HG03521 (cell line): ENCODE measurements at regions not wholly inside any gene's neighbourhood (a gene's known extent, or its start where the extent isn't known, plus 50 kb on each side); places are given as distances from the start of the nearest gene placed in this dataset.
"Not testable (repeated sequence)": the region's sequence is repeated elsewhere in the genome, so short reads cannot be mapped to it uniquely, and the experiment has no call there.

ENCODE experiments used
- ATAC-seq: cut with Tn5 transposase; IDR thresholded peaks from one replicate; pipeline ENCODE4 v1.9.1; 2021; ENCODE audit warnings: mild to moderate bottlenecking, moderate library complexity; ENCODE audit not compliant: unreplicated experiment

DNA sequence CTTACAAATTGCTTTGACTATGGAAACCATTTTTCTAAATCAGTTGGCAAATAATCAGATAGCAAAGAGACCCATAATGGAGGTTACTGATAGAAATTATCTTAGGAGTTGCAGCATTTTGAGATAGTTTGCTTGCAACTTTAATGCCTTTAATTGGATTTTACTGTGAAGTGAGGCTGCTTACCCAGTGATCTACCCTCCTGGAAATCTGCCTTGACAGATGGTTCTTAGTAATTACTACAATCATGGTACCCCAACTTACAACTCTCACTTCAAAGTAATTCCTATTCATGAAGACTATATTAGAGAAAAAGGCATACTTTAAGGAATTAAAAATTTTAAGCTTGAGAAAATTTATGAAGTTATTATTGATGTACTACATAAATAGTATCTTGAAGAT lies 1288.6 kb upstream of the CDH2 start:
- no peak for ATAC-seq

DNA sequence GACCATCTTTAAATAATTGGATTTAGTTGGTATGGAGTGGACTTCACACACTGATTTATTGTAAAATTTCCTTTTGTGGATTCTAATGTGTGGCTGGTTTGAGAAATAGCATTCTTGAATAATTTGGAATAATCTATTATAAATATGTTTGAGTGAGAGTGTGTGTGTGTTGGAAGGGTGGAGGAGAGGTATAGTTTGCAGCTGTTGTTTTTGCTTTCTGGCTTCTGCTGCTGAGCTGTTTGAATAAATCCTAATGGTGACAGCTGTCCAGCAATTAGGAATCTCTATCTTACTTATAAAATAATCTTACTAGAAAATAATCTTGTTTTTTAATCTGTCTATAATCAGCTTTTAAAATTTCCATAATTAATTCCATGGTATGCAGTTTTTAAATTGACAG lies 1283.0 kb upstream of the CDH2 start:
- ATAC-seq: no peak

DNA sequence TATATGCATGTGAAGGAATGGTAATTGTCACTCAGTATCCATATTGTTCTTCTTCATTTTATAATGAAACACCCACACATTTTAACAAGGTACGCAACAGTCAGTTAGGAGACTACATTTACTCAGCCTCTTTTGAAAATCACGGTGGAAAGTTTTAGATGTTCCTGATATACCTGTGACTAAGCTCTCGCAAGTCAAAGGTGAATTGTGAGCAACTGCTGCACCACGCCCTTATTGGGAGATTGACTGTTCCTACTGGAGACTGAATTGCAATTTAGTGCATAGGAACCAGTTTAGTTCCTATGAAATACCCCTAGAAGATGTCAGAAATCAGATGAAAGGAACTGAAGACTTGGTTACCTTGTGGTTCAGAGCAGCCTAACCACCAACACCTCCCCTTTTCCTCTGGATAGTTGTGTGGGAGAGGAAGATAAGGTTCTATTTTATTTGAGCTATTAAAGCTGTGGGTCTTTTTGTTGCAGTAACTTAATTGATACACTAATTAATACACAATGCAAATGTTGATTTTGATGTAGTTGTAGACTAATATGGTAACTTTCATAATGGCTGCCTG lies 1280.5 kb upstream of the CDH2 start:
- no peak for ATAC-seq

DNA sequence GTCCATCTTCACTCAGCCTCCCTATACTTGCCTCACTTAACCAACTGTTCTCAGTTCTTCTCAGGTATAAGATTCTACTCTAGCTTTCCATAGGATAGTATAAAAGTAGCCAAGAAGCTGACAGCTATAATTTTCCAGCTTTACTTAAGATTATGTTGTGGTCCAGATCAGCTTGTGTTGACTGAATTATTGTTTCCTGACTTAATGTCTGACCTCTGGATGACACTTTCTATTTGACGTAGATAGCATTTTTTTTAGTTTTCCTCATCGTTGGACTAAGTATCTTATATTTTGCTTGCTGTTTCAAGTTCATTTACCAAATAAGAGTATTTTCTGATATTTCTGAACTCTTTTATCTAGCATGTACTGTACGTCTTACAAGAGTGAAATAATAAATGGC lies 1272.5 kb upstream of the CDH2 start:
- ATAC-seq: no peak

DNA sequence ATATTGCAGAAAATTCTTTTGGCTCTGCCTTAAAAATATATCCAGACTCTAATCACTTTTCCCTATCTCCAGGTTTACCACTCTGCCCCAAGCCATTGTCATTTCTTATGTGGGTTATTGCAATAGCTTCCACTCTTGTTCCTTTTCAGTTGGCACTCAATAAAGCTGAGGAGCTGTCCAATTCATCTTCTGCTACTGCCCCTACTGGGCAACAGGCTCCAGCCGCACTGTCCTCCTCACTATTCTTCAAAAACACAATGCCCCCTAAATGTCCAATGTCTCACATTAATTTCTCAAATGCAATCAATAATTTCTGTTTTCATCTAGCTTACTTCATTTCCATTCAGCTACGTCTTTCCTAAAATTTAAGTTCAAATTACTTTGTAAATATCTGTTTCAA lies 1262.5 kb upstream of the CDH2 start:
- ATAC-seq: no peak

DNA sequence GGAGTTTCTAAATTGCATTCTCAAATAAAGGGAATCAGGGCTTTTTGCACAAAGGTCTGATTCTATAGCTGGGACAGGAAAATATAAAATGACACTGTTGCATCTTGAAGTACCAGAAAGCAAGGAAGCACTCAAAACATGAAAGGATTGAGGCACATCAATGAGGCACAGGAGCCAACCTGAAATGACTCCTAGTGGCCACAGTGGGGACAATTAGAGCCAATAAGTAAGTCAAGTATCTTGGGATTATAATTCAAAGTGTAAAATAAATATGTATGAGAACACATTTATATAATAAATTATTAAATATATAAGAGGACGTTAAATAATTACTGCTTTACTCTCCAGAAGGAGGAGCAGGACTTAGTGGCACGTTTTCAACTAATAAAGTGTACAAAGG lies 1259.5 kb upstream of the CDH2 start:
- no peak for ATAC-seq

DNA sequence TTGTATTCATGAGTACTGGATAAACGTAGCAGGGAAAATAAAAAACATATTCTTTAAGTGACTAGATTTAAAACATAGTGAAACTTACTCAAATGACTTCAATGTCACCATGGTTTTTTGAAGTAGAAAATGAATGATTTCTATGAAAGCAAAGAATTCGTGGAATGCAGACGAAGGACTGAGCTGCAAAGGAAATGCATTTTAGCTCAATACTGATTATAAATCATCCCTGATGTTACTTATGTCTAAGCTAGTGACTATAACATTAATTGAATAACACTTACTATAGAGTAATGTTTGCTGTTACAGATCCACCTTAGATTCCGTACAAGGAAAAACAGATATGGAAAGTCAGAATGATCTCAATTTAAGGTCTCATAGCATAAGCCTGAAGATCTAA lies 1257.7 kb upstream of the CDH2 start:
- ATAC-seq: no peak

DNA sequence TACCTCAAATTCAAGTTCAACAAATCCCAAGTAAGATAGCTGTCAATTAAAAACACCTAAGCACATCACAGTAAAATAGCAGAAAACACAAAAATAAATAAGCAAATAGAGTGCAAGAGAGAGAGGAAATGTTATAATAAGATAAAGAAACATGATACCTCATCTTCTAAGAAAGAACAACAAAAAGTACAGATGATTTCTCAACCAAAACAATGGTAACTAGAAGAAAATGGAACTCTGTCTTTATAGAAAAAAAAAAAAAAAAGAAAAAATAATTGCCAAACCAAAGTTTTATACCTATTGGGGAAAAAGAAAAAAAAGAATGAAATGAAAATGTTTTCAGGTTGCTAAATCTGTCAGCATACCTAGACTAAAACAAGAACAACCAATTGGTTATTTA lies 1253.5 kb upstream of the CDH2 start:
- no peak for ATAC-seq

DNA sequence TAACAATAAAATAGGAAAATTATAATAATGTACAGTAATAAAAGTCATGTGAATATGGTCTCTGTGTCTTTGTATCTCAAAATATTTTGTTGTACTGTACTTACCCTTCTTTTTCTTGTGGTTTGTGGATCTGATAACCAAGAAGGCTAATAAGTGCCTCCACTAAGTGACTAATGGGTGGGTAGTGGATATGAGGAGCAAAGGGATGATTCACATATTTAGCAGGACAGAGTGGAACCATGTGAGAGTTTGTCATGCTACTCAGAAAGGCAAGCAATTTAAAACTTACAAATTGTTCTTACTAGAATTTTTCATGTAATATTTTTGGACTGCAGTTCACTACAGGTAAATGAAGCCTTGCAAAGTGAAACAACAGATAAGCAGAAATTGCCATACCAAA lies 1241.2 kb upstream of the CDH2 start:
- ATAC-seq: no peak

DNA sequence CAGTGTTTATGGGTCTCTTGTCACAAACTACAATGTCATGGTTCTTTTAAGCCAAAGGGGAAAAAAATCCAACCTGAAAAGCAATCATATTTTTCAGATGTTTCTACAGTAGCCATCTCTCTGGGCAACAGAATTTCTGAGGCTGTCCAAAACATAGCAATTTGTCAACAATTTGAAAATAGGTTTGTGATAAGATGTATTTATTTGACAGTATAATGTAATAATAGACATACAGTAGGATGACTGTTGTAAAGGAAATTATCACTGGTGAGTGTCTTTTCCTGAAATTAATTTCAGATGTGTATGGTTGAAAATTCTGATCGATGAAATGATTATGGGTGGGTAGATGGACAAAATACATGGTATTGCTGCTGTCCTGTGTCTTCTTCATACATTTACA lies 1230.1 kb upstream of the CDH2 start:
- ATAC-seq: no peak

DNA sequence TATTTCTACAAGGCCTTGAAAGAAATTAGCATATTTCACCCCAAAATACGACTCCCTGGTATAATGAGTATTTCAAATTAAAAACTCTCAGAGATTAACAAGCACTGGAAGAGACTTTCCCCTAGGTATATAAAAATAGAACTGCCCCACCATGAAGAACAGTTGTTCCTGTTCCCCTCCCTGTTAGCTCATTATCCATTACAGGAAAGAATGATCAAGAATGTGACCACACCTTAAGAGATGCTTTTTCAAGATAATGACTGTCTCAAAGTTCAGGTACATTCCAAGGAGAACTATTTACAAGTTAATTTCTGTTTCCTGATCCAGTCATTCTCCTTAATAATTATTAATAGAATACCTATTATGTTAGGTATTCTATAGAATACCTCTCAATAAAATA lies 1220.6 kb upstream of the CDH2 start:
- ATAC-seq: no peak

DNA sequence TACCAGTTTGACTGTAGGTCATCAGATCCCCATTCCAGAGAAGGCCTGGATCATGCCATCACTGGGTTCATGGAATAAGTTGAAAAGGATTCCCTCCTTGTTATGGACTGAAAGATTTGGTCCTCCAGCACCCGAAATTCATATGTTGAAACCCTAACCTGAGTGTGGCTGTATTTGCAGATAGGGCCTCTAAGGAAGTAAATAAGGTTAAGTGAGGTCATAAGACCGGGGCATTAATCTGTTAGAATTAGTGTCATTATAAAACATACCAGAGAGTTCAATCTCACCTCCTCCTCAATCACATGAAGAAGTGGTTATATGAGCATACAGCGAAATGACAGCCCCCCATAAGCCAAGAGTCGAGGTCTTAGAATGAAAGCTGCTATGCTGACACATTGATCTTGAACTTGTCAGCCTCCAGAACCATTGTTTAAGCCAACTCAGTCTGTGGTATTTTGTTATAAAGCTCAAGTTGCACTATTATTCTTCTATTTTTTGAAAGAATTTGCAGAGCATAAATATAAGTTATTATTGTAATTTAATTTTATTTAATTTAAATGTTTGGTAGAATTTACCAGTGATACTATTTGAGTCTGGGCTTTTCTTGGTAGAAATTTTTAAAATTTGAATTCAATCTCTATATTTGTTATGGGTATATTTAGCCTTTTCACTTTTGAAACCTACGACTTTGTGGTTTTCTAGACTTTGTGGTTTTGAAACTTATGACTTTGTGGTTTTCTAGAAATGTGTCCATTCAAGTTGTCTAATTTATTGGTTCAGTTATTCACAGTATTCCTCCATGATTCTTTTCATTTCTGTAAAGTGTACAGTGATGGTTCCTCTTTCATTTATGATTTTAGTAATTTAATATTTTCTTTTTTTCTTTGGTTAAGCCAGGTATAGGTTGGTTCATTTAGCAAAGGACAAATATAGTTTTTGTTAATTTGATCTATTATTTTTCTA lies 1206.7 kb upstream of the CDH2 start:
- ATAC-seq: no peak

DNA sequence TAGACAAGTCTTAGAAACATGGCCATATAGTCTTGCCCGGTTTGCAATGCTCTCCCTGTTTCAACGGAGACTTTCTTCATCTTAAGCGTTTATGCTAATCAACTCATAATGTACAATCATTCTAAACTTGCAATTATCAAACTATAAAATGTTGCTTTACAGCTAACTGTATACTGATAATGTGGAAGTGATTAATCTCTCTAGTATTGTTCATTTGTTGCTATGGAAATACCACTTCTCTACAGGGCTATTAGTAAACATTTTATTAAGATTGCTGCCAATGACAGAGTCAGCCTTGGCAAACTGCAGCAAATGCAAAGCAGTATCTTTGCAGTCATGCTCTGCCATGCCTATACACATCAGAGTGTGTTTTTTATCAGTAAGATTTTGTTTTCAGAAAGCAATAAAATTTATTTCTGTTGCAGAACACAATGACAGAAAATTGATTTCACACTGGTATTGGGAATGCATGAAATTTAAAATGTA lies 1201.8 kb upstream of the CDH2 start:
- ATAC-seq: no peak

DNA sequence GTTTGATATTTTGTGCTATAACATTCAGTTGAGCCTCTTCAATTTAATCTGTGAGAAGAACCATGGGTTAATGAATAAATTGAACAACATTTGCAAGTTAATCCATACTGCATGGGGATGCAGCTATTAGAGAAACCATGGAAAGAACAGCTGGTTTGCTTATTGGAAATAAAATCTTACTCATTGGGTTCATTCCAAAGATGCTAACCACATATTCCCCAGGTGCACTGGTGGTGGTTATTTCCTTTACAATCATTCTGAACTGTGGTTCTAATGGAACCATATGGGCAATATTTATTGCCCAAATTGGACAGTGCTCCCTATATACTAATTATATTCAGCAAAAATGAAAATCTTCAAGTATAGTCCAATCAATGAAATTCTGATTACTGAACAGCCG lies 1200.4 kb upstream of the CDH2 start:
- ATAC-seq: no peak

DNA sequence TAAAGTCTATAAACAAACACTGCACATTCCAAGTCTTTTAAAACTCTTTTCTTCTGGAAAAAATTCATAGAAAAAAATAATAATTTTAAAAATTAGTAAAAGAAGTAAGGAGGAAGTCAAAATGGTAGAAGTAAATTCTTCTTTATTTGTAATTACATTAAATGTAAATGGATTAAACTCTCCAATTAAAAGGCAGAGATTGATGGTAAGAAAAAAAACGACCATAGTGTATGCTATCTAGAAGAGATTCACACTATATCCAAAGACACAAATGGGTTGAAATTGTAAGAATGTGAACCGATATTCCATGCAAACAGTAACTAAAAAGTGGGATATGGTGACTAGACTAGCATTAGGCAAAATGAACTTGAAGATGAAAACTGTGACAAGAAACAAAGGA lies 1196.1 kb upstream of the CDH2 start:
- ATAC-seq: no peak

DNA sequence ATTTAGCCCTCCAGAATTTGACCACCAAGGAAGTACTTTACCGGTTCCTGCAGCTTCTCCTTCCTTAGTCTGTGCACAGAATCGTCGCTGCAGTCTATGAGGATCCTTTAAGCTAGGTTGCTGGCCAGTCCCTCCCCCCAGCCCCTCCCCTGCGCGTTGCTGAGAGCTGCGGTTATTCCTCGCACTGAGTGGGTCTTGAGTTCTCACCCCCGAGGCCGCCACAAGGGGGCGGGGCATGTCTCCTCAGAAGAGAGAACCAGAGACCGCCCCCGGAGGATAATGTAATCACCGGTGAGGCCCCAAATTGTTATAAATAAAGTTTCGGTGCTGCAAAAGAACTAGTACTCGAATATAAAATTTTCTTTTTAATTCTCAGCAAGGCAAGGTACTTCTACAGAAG lies 1184.9 kb upstream of the CDH2 start:
- no peak for ATAC-seq

DNA sequence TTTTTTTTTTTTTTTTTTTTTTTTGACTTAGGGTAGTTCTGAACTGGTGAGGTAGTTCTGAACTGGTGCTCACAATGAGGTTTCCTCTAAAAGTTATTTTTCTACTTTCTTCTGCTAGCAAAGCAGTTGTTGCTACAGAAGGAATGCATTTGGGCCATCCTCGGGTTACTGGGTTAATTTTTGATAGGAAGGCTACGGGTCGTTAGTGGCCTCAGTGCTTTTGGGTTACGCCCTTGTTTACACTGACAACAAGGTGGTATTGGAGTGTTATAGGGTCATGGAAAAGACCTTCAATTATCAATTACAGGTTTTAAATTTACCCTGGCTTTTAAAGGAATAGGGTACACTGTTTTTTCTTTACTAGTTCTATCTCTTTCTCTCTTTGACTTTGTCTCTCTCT lies 1183.7 kb upstream of the CDH2 start:
- not testable (repeated sequence) for ATAC-seq

DNA sequence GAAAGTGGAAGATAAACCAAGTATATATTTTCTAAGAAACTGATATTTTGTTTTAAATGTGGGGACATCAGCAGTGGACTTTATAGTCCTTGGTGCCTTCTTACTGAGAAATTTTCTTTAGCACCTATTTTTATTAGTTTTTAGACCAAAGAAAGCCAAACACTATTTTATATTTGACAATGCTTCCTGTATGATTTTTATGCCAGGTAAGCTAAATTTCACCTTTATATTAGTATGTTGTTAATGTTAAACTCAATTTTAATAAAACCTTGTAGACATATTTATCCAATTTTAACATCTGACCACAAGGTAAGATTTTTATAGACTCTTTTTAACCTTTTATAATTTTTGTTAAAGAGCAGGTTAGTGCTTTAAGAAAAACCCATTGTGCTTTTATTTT lies 1182.3 kb upstream of the CDH2 start:
- ATAC-seq: not testable (repeated sequence)

DNA sequence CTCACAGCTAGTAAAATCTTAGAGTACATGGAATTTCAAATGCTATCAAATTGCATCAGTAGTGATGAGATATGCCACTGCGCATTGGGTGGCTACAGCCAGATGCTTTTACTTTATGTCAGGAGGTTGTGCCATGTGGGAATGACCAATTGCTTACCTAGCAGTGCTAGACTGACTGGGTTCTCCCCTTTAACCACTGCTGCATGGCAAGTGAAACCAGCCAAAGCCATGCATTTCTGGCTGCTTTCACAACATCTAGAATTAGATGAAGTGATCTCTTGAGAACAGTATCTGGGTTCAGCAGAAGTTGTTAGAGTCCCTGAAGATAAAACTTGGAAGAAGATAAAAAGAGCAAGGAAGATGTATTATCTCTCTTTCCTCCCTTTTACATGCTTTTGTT lies 1174.2 kb upstream of the CDH2 start:
- ATAC-seq: no peak

DNA sequence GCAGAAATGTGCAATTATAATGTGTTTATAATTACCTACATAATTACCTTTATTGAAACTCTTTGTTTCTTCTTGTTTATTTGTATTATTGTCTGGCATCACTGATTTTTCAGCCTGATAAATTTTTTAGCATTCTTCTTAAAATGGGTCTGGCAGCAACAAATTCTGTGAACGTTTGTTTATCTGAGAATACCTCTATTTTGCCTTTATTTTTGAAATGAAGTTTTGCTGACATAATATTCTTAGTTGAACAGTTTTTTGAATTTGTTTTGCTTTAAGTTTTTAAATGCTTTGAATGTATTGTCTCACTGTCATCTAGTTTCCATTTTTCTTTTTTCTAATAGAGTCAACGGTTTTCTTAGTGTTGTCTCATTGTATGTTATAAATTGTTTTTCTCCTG lies 1152.0 kb upstream of the CDH2 start:
- no peak for ATAC-seq

DNA sequence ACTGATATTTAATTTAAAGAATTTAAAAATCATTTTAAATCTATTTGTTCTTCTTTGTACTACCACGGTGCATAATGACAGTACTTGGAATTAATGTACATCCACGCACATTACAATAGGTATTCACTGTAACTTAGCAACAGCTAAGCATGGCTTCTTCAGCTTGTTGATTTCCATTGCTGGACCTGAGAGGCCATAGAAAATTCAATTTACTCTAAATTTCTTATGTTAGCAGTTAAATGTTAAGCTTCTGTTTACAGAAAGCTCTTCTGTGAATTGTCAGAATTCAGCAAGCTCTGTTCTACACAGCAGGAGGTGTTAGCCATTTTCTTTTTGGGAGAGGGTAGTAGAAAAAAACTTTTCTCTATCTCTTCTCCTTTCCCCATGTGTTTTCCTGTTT lies 1149.3 kb upstream of the CDH2 start:
- ATAC-seq: no peak

DNA sequence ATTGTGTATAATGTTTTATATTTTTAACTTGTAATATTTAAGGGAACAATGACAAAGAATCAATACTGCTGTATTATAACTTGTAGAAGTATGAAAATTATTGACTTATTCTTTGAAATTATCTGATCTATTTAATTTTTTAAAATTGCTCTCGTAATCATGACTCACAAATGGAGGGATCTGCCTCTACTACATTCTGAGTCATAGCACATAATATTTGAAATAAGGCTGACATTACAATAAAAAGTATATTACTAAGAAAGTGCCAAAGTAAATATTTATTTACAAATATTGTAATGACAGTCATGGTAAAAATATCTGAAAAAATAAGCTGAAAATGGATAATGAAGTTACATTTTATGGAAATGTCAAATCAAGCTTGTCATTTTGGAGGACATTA lies 1144.6 kb upstream of the CDH2 start:
- ATAC-seq: no peak
